NCI-H1092 (cell line): ENCODE measurements at regions not wholly inside any gene's neighbourhood (a gene's known extent, or its start where the extent isn't known, plus 50 kb on each side); places are given as distances from the start of the nearest gene placed in this dataset.
"Not testable (repeated sequence)": the region's sequence is repeated elsewhere in the genome, so short reads cannot be mapped to it uniquely, and the experiment has no call there.

Source experiments
- DNase-seq: peaks from one replicate; lab custom pipeline; 2025; lab: John Stamatoyannopoulos, UW

DNA sequence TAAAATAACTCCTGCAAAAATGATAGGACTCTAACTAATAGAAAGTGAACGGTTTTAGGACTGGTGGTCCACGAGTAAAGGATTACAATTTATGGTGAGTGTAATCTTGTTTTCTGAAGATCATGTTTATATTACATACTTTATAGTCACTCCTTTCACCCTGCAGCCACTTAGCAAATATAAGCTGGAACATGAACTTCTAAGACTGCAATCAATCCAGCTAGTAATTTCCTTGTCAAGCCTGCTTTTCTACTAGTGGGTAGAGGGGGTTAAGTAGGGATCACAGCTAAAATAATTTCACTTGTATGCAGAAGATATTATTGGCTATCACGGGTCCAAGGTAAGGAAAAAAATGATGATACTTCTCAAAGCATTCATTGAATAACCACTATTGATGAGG lies 125.5 kb upstream of the NETO1 start:
- no peak for DNase-seq

DNA sequence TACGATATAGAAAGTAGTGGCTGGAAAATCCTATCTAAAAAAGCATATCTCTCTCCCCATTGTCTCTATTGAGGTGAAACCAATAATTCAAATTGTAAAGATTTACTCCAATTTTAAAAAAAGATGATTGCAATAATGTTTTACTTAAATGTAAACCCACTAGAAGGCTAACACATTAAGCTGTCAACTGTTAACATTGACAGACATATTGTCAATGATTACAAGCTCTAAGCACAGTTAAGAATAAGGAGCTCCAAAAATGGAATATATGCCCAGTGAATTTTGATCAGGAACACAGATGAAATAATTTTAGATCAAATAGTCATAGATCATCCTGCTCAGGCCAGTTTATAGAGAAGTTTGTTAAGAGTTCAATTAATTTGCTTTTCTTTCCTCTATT lies 123.6 kb upstream of the NETO1 start:
- DNase-seq = no peak

- DNase-seq = not testable (repeated sequence)
Measured at GRCh38 chr18:72987570-72987969, 119.8 kb upstream of the NETO1 start.

GRCh38 chr18:72986103-72986502 lies 118.3 kb upstream of the NETO1 start:
- no peak for DNase-seq

- DNase-seq = no peak
Measured at GRCh38 chr18:72985686-72986085, 117.9 kb upstream of the NETO1 start.

DNA sequence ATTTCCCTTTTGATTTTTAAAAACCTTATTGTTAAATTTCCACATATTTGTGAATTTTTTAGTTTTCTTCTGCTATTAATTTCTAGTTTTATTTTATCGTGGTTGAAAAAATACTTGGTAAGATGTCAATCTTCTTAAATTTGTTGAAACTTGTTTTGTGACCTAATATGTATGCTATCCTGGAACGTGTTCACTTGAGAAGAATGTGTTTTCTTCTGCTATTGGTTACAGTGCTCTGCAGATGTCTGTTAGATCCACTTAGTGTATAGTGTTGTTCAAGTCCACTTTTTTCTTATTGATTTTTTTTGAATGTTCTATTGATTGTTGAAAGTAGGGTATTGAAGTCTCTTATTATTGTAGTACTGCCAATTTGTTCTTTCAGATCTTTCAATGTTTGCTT lies 116.5 kb upstream of the NETO1 start:
- no peak for DNase-seq

DNA sequence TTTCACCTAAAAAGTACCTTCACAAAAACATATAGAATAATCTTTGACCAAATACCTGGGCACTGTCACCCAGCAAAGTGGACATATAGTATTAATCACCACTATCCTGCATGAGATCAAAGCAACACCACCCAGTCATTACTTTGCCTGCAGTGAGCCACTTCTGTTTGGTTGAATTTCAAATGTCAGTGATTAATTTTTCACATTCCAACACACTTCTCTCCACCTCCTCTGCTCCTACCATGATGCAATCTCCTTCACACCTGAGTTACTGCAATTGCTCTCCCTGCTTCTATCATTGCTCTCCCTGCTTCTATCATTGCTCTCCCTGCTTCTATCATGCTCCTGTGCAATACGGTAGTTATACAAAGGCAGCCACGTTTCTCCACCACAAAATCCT lies 106.1 kb upstream of the NETO1 start:
- DNase-seq = no peak

- DNase-seq = no peak
Measured at GRCh38 chr18:72965616-72966015, 97.8 kb upstream of the NETO1 start.

DNA sequence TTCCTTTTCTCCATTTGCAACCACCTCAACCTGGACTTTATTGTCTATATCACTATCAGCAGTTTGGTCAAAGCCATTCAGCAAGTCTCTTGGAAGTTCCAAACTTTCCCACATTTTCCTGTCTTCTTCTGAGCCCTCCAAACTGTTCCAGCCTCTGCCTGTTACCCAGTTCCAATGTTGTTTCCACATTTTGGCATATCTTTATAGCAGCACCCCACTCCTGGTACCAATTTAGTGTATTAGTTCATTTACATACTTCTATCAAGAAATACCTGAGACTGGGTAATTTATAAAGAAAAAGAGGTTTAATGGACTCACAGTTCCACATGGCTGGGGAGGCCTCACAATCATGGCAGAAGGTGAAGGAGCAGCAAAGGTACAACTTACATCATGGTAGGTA lies 90.4 kb upstream of the NETO1 start:
- DNase-seq = not testable (repeated sequence)

DNA sequence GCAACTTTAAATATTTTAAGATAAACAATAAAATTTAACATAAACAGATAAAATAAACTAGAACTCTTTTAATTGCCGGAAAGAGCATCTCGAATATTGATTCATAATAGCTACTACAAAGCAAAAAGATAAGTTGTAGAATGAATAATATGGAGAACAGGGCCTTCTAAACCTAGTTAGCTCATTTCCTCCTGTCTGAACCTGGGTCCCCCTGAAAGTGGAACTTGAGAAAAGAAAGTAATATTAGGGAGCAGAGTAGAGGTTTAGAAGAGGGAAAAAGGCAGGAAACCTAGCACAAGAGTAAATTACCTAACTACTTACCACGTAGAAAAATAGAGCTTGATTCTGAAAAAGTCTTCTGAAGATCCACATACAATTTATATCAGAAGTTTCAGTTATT lies 80.7 kb upstream of the NETO1 start:
- no peak for DNase-seq

GRCh38 chr18:72942766-72943165 lies 75.0 kb upstream of the NETO1 start:
- no peak for DNase-seq

DNA sequence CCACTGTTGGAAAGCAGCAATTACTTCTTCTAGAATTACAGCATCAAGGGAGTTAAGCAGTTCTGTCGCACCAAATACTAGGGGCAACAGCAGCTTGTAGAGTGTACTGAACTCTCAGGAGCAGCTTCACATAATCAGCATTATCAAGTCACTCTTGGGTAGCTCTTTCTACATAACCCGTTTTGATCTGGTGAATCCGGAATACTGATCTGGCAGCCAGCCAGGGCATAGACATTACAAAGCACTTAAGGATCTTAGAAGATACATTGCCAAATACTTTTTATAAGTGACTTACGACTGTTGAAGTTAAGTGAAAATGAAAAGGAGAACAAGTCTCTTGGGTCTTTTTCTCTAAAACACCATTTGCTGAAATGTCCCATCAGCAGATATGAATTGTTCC lies 73.2 kb upstream of the NETO1 start:
- no peak for DNase-seq

DNA sequence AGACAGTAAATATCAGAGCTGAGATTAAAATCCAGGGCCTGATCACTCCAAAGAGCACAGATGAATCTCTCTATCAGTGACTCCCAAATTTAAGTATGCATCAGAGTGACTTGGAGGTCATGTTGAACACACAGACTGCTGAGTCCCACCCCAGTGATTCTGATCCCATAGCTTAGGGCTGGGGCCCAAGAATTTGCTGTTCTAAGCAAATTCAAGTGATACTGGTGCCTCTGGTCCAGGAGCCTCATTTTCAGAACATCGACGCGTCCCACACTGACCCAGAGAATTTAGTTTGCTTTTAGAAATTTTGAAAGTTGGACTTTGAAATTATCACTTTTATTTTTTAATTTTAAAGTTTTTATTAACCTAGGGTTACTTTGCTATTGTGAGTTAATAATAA lies 72.7 kb upstream of the NETO1 start:
- DNase-seq = no peak

DNA sequence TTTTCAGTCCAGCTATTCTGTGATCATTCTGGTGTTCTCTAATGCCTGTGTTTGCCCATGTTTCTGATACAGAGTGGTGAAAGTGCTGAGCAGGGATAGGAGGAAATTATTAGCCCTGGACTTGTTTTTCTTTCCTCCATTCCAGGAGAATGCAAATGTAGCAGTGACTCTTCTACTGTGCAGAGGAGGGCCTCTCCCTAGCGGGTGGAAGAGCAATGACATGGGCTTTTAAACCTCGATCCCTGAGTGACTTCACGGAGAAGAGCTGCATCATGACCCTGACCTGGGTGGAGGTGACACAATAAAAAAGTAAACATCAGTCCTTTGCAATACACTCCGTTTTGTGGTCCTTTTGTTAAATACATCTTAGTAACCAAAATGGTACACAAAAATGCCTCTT lies 68.0 kb upstream of the NETO1 start:
- no peak for DNase-seq

DNA sequence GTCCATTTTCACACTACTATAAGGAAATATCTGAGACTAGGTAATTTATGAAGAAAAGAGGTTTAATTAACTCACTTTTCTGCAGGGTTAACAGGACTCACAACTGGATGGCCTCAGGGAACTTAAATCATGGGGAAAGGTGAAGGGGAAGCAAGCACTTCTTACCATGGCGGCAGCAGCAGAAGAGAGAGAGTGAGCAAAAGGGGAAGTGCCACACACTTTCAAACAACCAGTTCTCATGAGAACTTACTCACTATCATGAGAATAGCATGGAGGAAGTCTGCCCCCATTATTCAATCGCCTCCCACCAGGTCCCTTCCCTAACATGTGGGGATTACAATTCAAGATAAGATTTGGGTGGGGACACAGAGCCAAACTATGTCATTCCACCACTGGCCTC lies 55.1 kb upstream of the NETO1 start:
- DNase-seq = no peak
